Common myeloid progenitor, CD34-positive (primary cell): ENCODE measurements at regions not wholly inside any gene's neighbourhood (a gene's known extent, or its start where the extent isn't known, plus 50 kb on each side); places are given as distances from the start of the nearest gene placed in this dataset.

Experiments
- CTCF ChIA-PET: fragments of 350-600 bp; sonication (Branson Sonifier 250); formaldehyde crosslinking; loops from one replicate; lab custom pipeline; 2021; ENCODE audit warnings: antibody characterized with exemption; lab: Charles Lee
- POLR2A ChIA-PET: fragments of 350-600 bp; sonication (Branson Sonifier 250); formaldehyde crosslinking; loops from one replicate; lab custom pipeline; 2021; ENCODE audit warnings: antibody characterized with exemption; lab: Charles Lee
- DNase-seq, 3 donors: peaks; one replicate each; pipeline versions ENCODE4 v3.0.0 to v3.0.0-alpha.2; 2013
- H3K27ac ChIP-seq, 2 experiments: 1 replicate in 1 of 2; 2 replicates in 1 of 2; pipeline ENCODE4 v1.7.0; 2013; ENCODE audit warnings: inconsistent platforms in 2 of 2, low read length in 2 of 2, mild to moderate bottlenecking in 2 of 2, low read depth in 1 of 2, moderate library complexity in 1 of 2; ENCODE audit not compliant: severe bottlenecking in 2 of 2, insufficient read depth in 1 of 2, poor library complexity in 1 of 2
- H3K27me3 ChIP-seq, 5 experiments: replicated peaks in 2 of 5; 1 replicate in 3 of 5; 2 replicates in 2 of 5; pipeline versions ENCODE4 v1.6.1 to v1.7.0; 2013; ENCODE audit warnings: low read length in 4 of 5, mild to moderate bottlenecking in 2 of 5, moderate library complexity in 2 of 5, inconsistent platforms in 1 of 5; ENCODE audit not compliant: insufficient read depth in 5 of 5, control insufficient read depth in 4 of 5
- H3K36me3 ChIP-seq, 4 experiments: 1 replicate in 2 of 4; 2 replicates in 2 of 4; pipeline versions ENCODE4 v1.6.1 to v1.7.0; 2013; ENCODE audit warnings: low read length in 3 of 4, control low read depth in 1 of 4, mild to moderate bottlenecking in 1 of 4; ENCODE audit not compliant: control insufficient read depth in 4 of 4, insufficient read depth in 4 of 4
- H3K4me1 ChIP-seq, 4 experiments: 1 replicate in 3 of 4; 2 replicates in 1 of 4; pipeline versions ENCODE4 v1.6.1 to v1.7.1; 2013; ENCODE audit warnings: low read length in 3 of 4, mild to moderate bottlenecking in 3 of 4, control low read depth in 1 of 4, inconsistent platforms in 1 of 4, moderate library complexity in 1 of 4; ENCODE audit not compliant: control insufficient read depth in 4 of 4, insufficient read depth in 4 of 4; ENCODE audit errors: control extremely low read depth in 1 of 4
- H3K4me3 ChIP-seq, 7 experiments: 1 replicate in 4 of 7; 2 replicates in 3 of 7; pipeline versions ENCODE4 v1.5.1 to v1.7.0; 2013; ENCODE audit warnings: mild to moderate bottlenecking in 7 of 7, low read length in 6 of 7, moderate library complexity in 6 of 7, inconsistent platforms in 2 of 7, low read depth in 2 of 7, control low read depth in 1 of 7; ENCODE audit not compliant: insufficient read depth in 4 of 7, control insufficient read depth in 1 of 7; ENCODE audit errors: extremely low read depth in 1 of 7
- H3K9me3 ChIP-seq, 5 experiments: 1 replicate in 4 of 5; 2 replicates in 1 of 5; pipeline versions ENCODE4 v1.6.1 to v1.7.1; 2013; ENCODE audit warnings: low read length in 4 of 5, mild to moderate bottlenecking in 2 of 5, inconsistent platforms in 1 of 5, low read depth in 1 of 5, moderate library complexity in 1 of 5; ENCODE audit not compliant: control insufficient read depth in 4 of 5, insufficient read depth in 2 of 5; ENCODE audit errors: control extremely low read depth in 1 of 5
- WGBS: methylation state at CpG from one replicate; pipeline ENCODE4 v1.1.5; 2013; ENCODE audit not compliant: insufficient coverage; 5-methylcytosine and 5-hydroxymethylcytosine counted together

GRCh38 chr5:6253281-6253680 lies 125.1 kb downstream of the MED10 start:
- H3K27me3 ChIP-seq, result no peaks in the 10 kb centered on the region
- H3K4me3 ChIP-seq, result no peak overlapping the region
- DNase-seq, result no peak
- no peaks in the 10 kb centered on the region for H3K9me3 ChIP-seq
- H3K27ac ChIP-seq, result no peak overlapping the region
- H3K36me3 ChIP-seq, result no peaks in the 10 kb centered on the region
- ChIA-PET POLR2A (no interaction called here), CTCF (no interaction called here)
- 82% methylated on average over 4 of the region's 5 CpGs for WGBS
- no peaks in the 10 kb centered on the region for H3K4me1 ChIP-seq

DNA sequence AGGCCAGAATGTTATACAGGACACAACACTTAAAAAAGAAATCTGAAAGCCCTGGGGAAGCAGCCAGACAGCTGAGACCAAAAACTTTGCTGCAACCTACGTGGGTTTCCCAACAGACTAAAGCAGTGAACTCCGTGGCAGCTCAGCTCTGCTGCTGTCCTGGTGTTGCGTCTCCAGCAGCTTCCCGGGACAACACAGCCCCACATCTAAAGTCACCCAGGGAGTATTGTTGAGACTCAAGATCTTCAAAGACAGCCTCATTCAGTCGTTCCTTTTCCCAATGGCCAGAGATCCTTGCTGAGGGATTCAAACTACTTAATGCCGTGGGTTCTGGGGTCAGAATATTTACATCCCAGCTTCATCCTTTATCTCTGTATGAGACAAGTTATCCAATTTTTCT lies 125.8 kb downstream of the MED10 start:
- Histone ChIP-seq H3K36me3 (no peaks in the 10 kb centered on the region), H3K9me3 (no peaks in the 10 kb centered on the region), H3K4me1 (no peaks in the 10 kb centered on the region), H3K4me3 (no peak overlapping the region), H3K27me3 (no peaks in the 10 kb centered on the region), H3K27ac (no peak overlapping the region)
- POLR2A ChIA-PET, result no interaction called here
- 89% methylated on average over 6 of the region's 6 CpGs for WGBS
- CTCF ChIA-PET, result interaction anchor here (1.8 kb wide), 1 partner anchor 9 kb away, joined by 6 read pairs; no protein-coding TSS in a partner anchor
- no peak for DNase-seq

DNA sequence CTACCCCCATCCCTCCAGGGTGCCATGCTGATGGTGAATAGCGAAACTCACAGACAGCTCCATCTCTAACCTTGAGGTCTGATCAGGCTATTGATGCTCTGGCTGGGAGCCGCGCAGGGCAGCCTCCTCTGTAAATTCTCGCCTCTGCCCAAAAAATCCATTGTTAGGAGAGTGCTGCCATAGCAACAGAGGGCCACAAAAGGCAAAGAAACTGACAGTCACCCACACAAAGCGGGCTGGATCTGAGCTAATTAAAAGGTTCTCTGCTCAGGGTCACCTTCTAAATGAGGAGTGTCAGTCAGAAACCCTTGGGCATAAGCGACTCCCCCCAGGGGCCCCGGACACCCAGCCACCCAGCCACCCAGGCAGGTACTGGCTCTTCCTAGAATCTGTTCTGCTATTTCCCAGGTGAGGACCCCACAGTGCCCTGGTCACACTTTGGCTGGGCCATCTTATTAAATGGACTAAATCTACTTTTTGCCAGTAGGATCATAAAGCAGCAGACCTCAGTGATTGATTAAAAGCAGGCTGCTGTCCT lies 126.7 kb downstream of the MED10 start:
- POLR2A ChIA-PET, result interaction anchor here (0.7 kb wide), 1 partner anchor 29 kb away, joined by 6 read pairs; no protein-coding TSS in a partner anchor
- no peak for DNase-seq

GRCh38 chr5:6250121-6250520 lies 128.2 kb downstream of the MED10 start:
- no peak overlapping the region for H3K27ac ChIP-seq
- H3K9me3 ChIP-seq, result no peaks in the 10 kb centered on the region
- no peak overlapping the region for H3K4me3 ChIP-seq
- WGBS, result 97% methylated on average over 6 of the region's 7 CpGs
- CTCF ChIA-PET, result no interaction called here
- no peaks in the 10 kb centered on the region for H3K4me1 ChIP-seq
- no peak for DNase-seq
- H3K36me3 ChIP-seq, result no peaks in the 10 kb centered on the region
- no peaks in the 10 kb centered on the region for H3K27me3 ChIP-seq
- POLR2A ChIA-PET, result no interaction called here

More for the DNA sequence above, 126.7 kb downstream of the MED10 start:
- Histone ChIP-seq H3K9me3 (no peaks in the 10 kb centered on the region), H3K4me3 (no peak overlapping the region), H3K4me1 (no peaks in the 10 kb centered on the region), H3K27ac (no peak overlapping the region), H3K27me3 (no peaks in the 10 kb centered on the region), H3K36me3 (no peaks in the 10 kb centered on the region)
- WGBS, result 86% methylated on average over 6 of the region's 7 CpGs
- CTCF ChIA-PET, result interaction anchor here (1.8 kb wide), 1 partner anchor 10 kb away, joined by 6 read pairs; no protein-coding TSS in a partner anchor

DNA sequence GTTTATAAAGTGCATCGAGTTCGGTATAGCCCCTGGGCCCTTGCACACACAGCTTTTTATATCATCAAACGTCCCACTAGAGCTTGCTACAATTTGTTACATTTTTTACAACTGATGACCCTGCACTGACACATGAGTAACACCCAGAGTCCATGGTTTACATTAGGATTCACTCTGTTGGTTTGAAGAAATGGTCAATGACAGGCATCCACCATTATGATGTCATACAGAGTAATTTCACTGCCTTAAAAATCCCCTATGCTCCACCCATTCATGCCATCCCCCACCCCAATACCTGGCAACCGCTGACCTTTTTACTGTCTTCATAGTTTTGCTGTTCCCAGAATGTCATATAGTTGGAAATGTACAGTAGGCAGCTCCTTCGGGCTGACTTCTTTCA lies 130.2 kb downstream of the MED10 start:
- H3K4me3 ChIP-seq, result no peak overlapping the region
- DNase-seq, result no peak
- no peaks in the 10 kb centered on the region for H3K27me3 ChIP-seq
- no peaks in the 10 kb centered on the region for H3K36me3 ChIP-seq
- ChIA-PET CTCF (interaction anchor here (0.9 kb wide), 1 partner anchor 1510 kb away, joined by 3 read pairs; no protein-coding TSS in a partner anchor), POLR2A (no interaction called here)
- WGBS, result 78% methylated on average over 4 of the region's 5 CpGs
- H3K9me3 ChIP-seq, result no peaks in the 10 kb centered on the region
- no peaks in the 10 kb centered on the region for H3K4me1 ChIP-seq
- H3K27ac ChIP-seq, result no peak overlapping the region

GRCh38 chr5:6246820-6247437 lies 131.4 kb downstream of the MED10 start:
- ChIA-PET POLR2A (no interaction called here), CTCF (no interaction called here)
- Histone ChIP-seq H3K27me3 (no peaks in the 10 kb centered on the region), H3K27ac (no peak overlapping the region), H3K9me3 (no peaks in the 10 kb centered on the region), H3K36me3 (no peaks in the 10 kb centered on the region), H3K4me3 (no peak overlapping the region), H3K4me1 (no peaks in the 10 kb centered on the region)
- WGBS, result 78% methylated on average over 2 of the region's 4 CpGs
- DNase-seq, result no peak

GRCh38 chr5:6244339-6244714 lies 134.0 kb downstream of the MED10 start:
- CTCF ChIA-PET, result no interaction called here

More at GRCh38 chr5:6244339-6244714, 134.0 kb downstream of the MED10 start:
- WGBS, result 71% methylated on average over 1 of the region's 2 CpGs
- POLR2A ChIA-PET, result no interaction called here
- Histone ChIP-seq H3K36me3 (no peaks in the 10 kb centered on the region), H3K27me3 (no peaks in the 10 kb centered on the region), H3K9me3 (peaks cover 0 to 4% (median 0%) of the 10 kb centered on the region in 5 experiments), H3K4me3 (no peak overlapping the region), H3K27ac (no peak overlapping the region), H3K4me1 (no peaks in the 10 kb centered on the region)
- no peak for DNase-seq
